Epithelial cell of esophagus (primary cell): ENCODE measurements at regions not wholly inside any gene's neighbourhood (a gene's known extent, or its start where the extent isn't known, plus 50 kb on each side); places are given as distances from the start of the nearest gene placed in this dataset.

Experiments used
- DNase-seq: peaks from one replicate; pipeline ENCODE4 v3.0.0; 2010; ENCODE audit warnings: low read depth
- H3K4me3 ChIP-seq: 2 replicates; pipeline ENCODE4 v1.5.1; 2011; ENCODE audit warnings: mild to moderate bottlenecking, low read length, control low read depth
- CTCF ChIP-seq: IDR thresholded peaks from 2 replicates; pipeline ENCODE4 v1.5.1; 2011; ENCODE audit warnings: low read depth, mild to moderate bottlenecking, low read length, control low read depth, inconsistent platforms; ENCODE audit not compliant: insufficient read depth; ENCODE audit errors: missing control alignments

DNA sequence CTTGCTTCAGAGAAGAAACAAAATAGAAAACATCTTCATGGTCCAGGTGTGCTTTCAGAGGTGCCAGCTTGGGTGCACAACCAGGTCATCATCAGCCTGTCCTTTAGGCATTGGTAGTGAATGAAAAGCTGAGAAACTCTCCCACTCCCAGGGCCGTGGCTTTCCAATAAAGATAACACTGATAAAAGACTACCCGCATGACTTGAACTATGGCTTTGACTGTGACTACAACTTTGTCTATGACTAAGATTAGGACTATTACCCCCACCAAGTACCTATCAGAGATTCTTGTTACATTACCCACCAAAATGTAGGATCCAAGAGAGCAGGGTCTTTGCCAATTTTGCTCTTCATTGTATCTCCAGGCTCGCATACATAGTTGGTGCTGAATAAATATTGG is 115.2 kb downstream of the EDEM1 start:
- H3K4me3 ChIP-seq: no peak overlapping the region
- TF ChIP-seq CTCF: no peak
- DNase-seq: no peak

DNA sequence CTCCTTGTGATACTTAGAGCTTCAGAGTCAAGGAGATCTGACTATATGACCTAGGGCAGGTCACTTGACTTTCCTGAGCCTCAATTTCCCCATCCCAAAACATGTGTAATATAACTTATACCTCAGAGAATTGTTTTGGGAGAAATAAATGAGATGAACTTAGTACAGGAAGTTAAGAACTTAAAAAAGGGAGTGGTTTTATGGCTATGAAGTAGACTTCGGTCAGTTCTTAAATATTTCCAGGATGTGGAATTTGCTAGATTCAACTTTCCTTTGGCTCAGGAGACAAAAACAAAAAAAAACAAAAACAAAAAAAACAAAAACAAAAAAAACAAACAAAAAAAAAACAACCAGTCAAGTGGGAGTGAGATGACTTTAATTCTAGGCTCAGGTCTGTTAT is 116.7 kb downstream of the EDEM1 start:
- no peak for TF ChIP-seq CTCF

DNA sequence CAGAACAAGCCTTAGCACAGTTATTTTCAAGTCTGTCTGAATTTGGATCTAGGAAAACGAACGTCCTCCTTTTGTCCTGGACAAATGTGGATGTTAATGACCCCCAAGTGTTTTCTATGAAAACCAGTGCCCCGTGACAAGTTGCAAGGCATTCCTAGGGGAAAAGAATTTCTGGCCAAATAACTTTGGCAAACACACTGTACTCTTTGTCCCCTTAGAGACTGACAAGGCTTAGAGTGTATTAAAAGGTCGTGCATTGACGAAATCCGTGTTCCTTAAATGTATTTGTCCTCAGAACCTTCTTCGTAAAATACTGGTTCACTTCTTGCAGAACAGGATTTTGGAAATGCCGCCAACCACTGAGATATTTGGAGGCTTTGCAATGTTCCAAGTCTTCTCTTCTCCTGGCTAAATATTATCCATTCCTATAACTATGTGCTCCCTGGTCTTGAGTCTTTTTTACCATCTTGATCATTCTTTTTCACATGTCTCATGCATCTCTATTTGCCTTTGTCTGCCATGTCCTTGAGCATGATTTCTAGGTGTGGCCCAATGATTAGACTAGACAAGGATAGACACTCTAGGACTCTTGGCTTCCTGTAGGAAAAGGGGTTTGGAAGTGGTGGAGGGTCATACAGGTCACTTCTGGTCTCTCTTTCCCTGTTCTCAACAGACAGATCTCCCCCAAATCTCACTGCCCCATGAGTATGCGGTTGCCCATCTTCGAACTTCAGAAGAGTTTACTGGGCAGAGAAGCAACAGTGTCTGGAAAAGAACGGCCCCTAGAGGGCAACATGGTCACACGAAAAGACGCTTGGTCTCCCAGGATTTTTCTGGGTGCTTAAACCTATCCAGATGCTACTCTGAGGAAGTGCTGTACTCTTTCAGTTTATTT is 117.5 kb downstream of the EDEM1 start:
- TF ChIP-seq CTCF: peak; percentile 82
- peak; percentile 66 for DNase-seq
- H3K4me3 ChIP-seq: no peak overlapping the region

More for the DNA sequence above, 116.7 kb downstream of the EDEM1 start:
- no peak overlapping the region for H3K4me3 ChIP-seq
- no peak for DNase-seq

DNA sequence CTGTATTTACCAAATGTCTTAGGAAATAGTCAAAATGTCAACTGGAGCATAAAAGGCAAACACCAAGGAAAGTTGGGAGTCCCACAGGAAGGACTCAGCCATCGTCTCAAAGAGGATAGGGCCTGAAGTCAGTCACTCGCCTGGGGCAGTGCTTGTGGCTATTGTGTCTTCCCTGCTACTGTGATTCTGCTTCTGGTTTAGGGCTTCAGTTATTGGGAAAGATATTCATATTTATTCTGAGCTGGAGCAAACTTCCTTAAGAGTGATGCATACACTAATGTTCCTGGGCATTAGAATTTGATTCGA is 118.1 kb downstream of the EDEM1 start:
- no peak overlapping the region for H3K4me3 ChIP-seq
- DNase-seq: no peak
- no peak for TF ChIP-seq CTCF

GRCh38 chr3:5309171-5309570 is 121.7 kb downstream of the EDEM1 start:
- H3K4me3 ChIP-seq: no peak overlapping the region
- no peak for TF ChIP-seq CTCF
- DNase-seq: no peak

GRCh38 chr3:5309602-5310001 is 122.1 kb downstream of the EDEM1 start:
- no peak for TF ChIP-seq CTCF
- DNase-seq: no peak
- H3K4me3 ChIP-seq: no peak overlapping the region

DNA sequence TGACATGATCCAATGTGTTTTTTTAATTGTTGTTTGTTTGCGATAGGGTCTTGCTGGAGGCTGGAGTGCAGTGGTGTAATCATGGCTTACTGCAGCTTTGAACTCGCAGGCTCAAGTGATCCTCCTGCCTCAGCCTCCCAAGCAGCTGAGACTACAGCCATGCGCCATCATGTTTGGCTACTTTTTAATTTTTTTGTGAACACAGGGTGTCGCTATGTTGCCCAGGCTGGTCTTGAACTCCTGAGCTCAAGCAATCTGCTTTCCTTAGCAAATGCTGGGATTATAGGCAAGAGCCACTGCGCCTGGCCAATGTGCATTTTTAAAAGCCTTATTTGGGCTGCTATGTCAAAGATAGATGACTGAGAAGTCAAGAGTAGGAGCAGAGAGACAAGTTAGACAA is 123.0 kb downstream of the EDEM1 start:
- no peak for DNase-seq
- no peak overlapping the region for H3K4me3 ChIP-seq
- no peak for TF ChIP-seq CTCF
